OCI-LY1 (cell line): ENCODE measurements at regions not wholly inside any gene's neighbourhood (a gene's known extent, or its start where the extent isn't known, plus 50 kb on each side); places are given as distances from the start of the nearest gene placed in this dataset.

Source experiments
- H2AFZ ChIP-seq: fragments of 200-600 bp; sonication (generic), shearing (Covaris generic); 2 replicates; pipeline ENCODE4 v1.6.0; 2014; ENCODE audit warnings: antibody characterized with exemption, mild to moderate bottlenecking, low read length
- H3F3A ChIP-seq: fragments of 200-600 bp; sonication (generic), shearing (Covaris generic); 2 replicates; pipeline ENCODE4 v1.6.0; 2014; ENCODE audit warnings: mild to moderate bottlenecking, antibody characterized with exemption, low read length, moderate library complexity; ENCODE audit not compliant: insufficient read depth
- H3K27ac ChIP-seq: fragments of 200-600 bp; sonication (generic); 2 replicates; pipeline ENCODE4 v1.5.1; 2014; ENCODE audit warnings: low read length, mixed run types, mild to moderate bottlenecking, low read depth; ENCODE audit not compliant: poor library complexity, severe bottlenecking
- H3K27me3 ChIP-seq: fragments of 200-600 bp; sonication (generic); 2 replicates; pipeline ENCODE4 v1.6.0; 2014; ENCODE audit warnings: antibody characterized with exemption, mild to moderate bottlenecking, low read length, moderate library complexity; ENCODE audit not compliant: insufficient read depth
- H3K36me3 ChIP-seq: fragments of 200-600 bp; sonication (generic); 2 replicates; pipeline ENCODE4 v1.6.1; 2014; ENCODE audit warnings: mild to moderate bottlenecking, antibody characterized with exemption, low read length, moderate library complexity, mixed read lengths; ENCODE audit not compliant: insufficient read depth
- H3K4me1 ChIP-seq: fragments of 200-600 bp; sonication (generic); 2 replicates; pipeline ENCODE4 v1.5.1; 2014; ENCODE audit warnings: mild to moderate bottlenecking, low read length, moderate library complexity; ENCODE audit not compliant: insufficient read depth, severe bottlenecking
- H3K4me2 ChIP-seq: fragments of 200-600 bp; sonication (generic), shearing (Covaris generic); 2 replicates; pipeline ENCODE4 v1.6.1; 2014; ENCODE audit warnings: low read length
- H3K4me3 ChIP-seq: fragments of 200-600 bp; sonication (generic); 2 replicates; pipeline ENCODE4 v1.5.1; 2014; ENCODE audit warnings: low read length, low read depth, mild to moderate bottlenecking, mixed read lengths; ENCODE audit not compliant: poor library complexity, severe bottlenecking
- H3K79me2 ChIP-seq: fragments of 200-600 bp; shearing (Covaris generic); 2 replicates; pipeline ENCODE4 v1.6.1; 2016; ENCODE audit warnings: mixed run types, low read length, mixed read lengths; ENCODE audit not compliant: insufficient read depth
- H3K9ac ChIP-seq: fragments of 200-600 bp; sonication (generic), shearing (Covaris generic); 2 replicates; pipeline ENCODE4 v1.6.1; 2014; ENCODE audit warnings: mild to moderate bottlenecking, low read length, mixed read lengths
- H3K9me2 ChIP-seq: fragments of 200-600 bp; sonication (generic), shearing (Covaris generic); 2 replicates; pipeline ENCODE4 v1.6.1; 2014; ENCODE audit warnings: low read depth, mild to moderate bottlenecking, low read length, mixed read lengths
- H3K9me3 ChIP-seq: fragments of 200-600 bp; shearing (Covaris generic); 2 replicates; pipeline ENCODE4 v1.6.1; 2014; ENCODE audit warnings: low read length, mixed read lengths
- H4K20me1 ChIP-seq: fragments of 200-600 bp; sonication (generic), shearing (Covaris generic); 2 replicates; pipeline ENCODE4 v1.6.0; 2016; ENCODE audit warnings: mild to moderate bottlenecking, low read length; ENCODE audit not compliant: insufficient read depth
- CTCF ChIP-seq: fragments of 200-600 bp; sonication (generic), shearing (Covaris generic); IDR thresholded peaks from 2 replicates; pipeline ENCODE4 v1.5.1; 2017; ENCODE audit warnings: mild to moderate bottlenecking, antibody characterized with exemption, low read length, moderate library complexity, mixed read lengths
- EZH2 ChIP-seq: fragments of 200-600 bp; sonication (generic), shearing (Covaris generic); IDR thresholded peaks from 2 replicates; pipeline ENCODE4 v1.8.0; 2017; ENCODE audit warnings: borderline replicate concordance, mixed run types, mild to moderate bottlenecking, antibody characterized with exemption, low read length, moderate library complexity, mixed read lengths

GRCh38 chr14:95984206-95984605 is 55.0 kb upstream of the C14orf132 start:
- Histone ChIP-seq H3K9me2 (no peaks in the 10 kb centered on the region), H3K27me3 (peaks cover 6% of the 10 kb centered on the region; the same call in 1 of the 2 replicates), H3K4me1 (no peaks in the 10 kb centered on the region), H3K36me3 (no peaks in the 10 kb centered on the region), H3K27ac (no peak overlapping the region), H3K9ac (no peak overlapping the region), H4K20me1 (no peaks in the 10 kb centered on the region), H3K9me3 (no peaks in the 10 kb centered on the region), H3F3A (no peaks in the 10 kb centered on the region), H3K4me3 (no peak overlapping the region), H2AFZ (no peak overlapping the region), H3K4me2 (no peak overlapping the region), H3K79me2 (no peaks in the 10 kb centered on the region)
- TF ChIP-seq EZH2 (no peak), CTCF (no peak)
